Stomach (tissue), 4 donors: ENCODE measurements at regions not wholly inside any gene's neighbourhood (a gene's known extent, or its start where the extent isn't known, plus 50 kb on each side); places are given as distances from the start of the nearest gene placed in this dataset.

Experiments
- POLR2A ChIP-seq, 4 donors: fragments of 450-650 bp; IDR thresholded peaks; one replicate each; pipeline ENCODE4 v1.6.1; 2016; ENCODE audit warnings: antibody characterized with exemption in 4 of 4, control low read depth in 2 of 4, mild to moderate bottlenecking in 1 of 4, moderate library complexity in 1 of 4
- POLR2AphosphoS5 ChIP-seq, 3 donors: sonication (generic); formaldehyde crosslinking; IDR thresholded peaks; one replicate each; pipeline ENCODE4 v1.6.1; 2016; ENCODE audit warnings: antibody characterized with exemption in 3 of 3
- TF ChIP-seq, protein P1 (sequence below), 7 experiments: fragments of 450-650 bp in 4 of 7; fragments of 200-600 bp in 3 of 7; sonication (generic) in 3 of 7; IDR thresholded peaks; one replicate each; pipeline ENCODE4 v1.5.1; 2016 to 2019; ENCODE audit warnings: antibody characterized with exemption in 7 of 7, control low read depth in 2 of 7, mild to moderate bottlenecking in 1 of 7

- no peak for TF ChIP-seq POLR2A (IDR thresholded peaks at IDR 0.05)
- TF ChIP-seq, protein P1, sequence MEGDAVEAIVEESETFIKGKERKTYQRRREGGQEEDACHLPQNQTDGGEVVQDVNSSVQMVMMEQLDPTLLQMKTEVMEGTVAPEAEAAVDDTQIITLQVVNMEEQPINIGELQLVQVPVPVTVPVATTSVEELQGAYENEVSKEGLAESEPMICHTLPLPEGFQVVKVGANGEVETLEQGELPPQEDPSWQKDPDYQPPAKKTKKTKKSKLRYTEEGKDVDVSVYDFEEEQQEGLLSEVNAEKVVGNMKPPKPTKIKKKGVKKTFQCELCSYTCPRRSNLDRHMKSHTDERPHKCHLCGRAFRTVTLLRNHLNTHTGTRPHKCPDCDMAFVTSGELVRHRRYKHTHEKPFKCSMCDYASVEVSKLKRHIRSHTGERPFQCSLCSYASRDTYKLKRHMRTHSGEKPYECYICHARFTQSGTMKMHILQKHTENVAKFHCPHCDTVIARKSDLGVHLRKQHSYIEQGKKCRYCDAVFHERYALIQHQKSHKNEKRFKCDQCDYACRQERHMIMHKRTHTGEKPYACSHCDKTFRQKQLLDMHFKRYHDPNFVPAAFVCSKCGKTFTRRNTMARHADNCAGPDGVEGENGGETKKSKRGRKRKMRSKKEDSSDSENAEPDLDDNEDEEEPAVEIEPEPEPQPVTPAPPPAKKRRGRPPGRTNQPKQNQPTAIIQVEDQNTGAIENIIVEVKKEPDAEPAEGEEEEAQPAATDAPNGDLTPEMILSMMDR (IDR thresholded peaks at IDR 0.05), result no peak
- TF ChIP-seq POLR2AphosphoS5 (IDR thresholded peaks at IDR 0.05), result no peak
These were observed 77.9 kb upstream of the RPS23 start for GRCh38 chr5:82356021-82356420.
